Testis (tissue), 2 donors: ENCODE measurements at regions not wholly inside any gene's neighbourhood (a gene's known extent, or its start where the extent isn't known, plus 50 kb on each side); places are given as distances from the start of the nearest gene placed in this dataset.
"Not testable (repeated sequence)": the region's sequence is repeated elsewhere in the genome, so short reads cannot be mapped to it uniquely, and the experiment has no call there.

Source experiments
- CTCF ChIP-seq, 3 experiments: fragments of 450-650 bp in 2 of 3; fragments of 200-600 bp in 1 of 3; sonication (generic) in 1 of 3; IDR thresholded peaks; one replicate each; pipeline ENCODE4 v1.5.1; 2016 to 2019; ENCODE audit warnings: antibody characterized with exemption in 3 of 3, mild to moderate bottlenecking in 2 of 3, moderate library complexity in 1 of 3
- POLR2A ChIP-seq: fragments of 450-650 bp; IDR thresholded peaks from one replicate; pipeline ENCODE4 v1.6.1; 2017; ENCODE audit warnings: antibody characterized with exemption, mild to moderate bottlenecking, moderate library complexity

DNA sequence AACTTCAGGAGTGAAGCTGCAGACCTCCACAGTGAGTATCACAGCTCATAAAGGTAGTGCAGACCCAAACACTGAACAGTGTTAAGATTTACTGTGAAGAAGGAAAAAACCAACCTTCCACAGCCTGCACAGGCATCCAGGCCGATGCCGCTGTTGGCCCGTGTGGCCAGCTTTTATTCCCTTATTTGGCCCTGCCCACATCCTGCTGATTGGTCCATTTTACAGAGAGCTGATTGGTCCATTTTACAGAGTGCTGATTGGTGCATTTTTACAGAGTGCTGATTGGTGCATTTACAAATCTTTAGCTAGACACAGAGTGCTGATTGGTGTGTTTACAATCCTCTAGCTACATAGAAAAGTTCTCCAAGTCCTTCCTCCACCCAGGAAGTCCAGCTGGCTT is 49.9 kb upstream of the CHD2 start:
- TF ChIP-seq CTCF (IDR thresholded peaks at IDR 0.05); POLR2A: not testable (repeated sequence)
